ENCODE measurements at regions not wholly inside any gene's neighbourhood (a gene's known extent, or its start where the extent isn't known, plus 50 kb on each side); places are given as distances from the start of the nearest gene placed in this dataset.

- ATAC-seq (no peak), DNase-seq (ENCODE audit: low spot score) (no peak)
Measured at GRCh38 chr17:77320044-77320440, 179.3 kb downstream of the SEC14L1 start.

- DNase-seq (ENCODE audit: low spot score) (no peak), ATAC-seq (no peak)
Measured at GRCh38 chr17:77320485-77321256, 179.9 kb downstream of the SEC14L1 start.

GRCh38 chr17:77321649-77322513 lies 181.1 kb downstream of the SEC14L1 start:
- DNase-seq (ENCODE audit: low spot score), result no peak
- no peak for ATAC-seq

GRCh38 chr17:77322514-77323412 lies 182.0 kb downstream of the SEC14L1 start:
- peak; percentile 49 for DNase-seq (ENCODE audit: low spot score)
- no peak for ATAC-seq

GRCh38 chr17:77323413-77324171 lies 182.8 kb downstream of the SEC14L1 start:
- DNase-seq (ENCODE audit: low spot score) (peak; percentile 50), ATAC-seq (no peak)

- ATAC-seq (no peak), DNase-seq (ENCODE audit: low spot score) (peak; percentile 43)
Measured at GRCh38 chr17:77324227-77324626, 183.5 kb downstream of the SEC14L1 start.

- peak; percentile 51 for DNase-seq (ENCODE audit: low spot score)
- no peak for ATAC-seq
Measured at GRCh38 chr17:77325577-77326075, 184.9 kb downstream of the SEC14L1 start.

GRCh38 chr17:77326076-77326591 lies 185.4 kb downstream of the SEC14L1 start:
- DNase-seq (ENCODE audit: low spot score) (peak; percentile 47), ATAC-seq (no peak)

- DNase-seq (ENCODE audit: low spot score), result peak; percentile 42
- no peak for ATAC-seq
Measured at GRCh38 chr17:77326636-77327035, 185.9 kb downstream of the SEC14L1 start.

- ATAC-seq, result no peak
Measured at GRCh38 chr17:77327181-77327565, 186.4 kb downstream of the SEC14L1 start.

GRCh38 chr17:77327566-77328464 lies 187.0 kb downstream of the SEC14L1 start:
- peak; percentile 87 for DNase-seq (ENCODE audit: low spot score)
- ATAC-seq, result peak; percentile 66

More at GRCh38 chr17:77327181-77327565, 186.4 kb downstream of the SEC14L1 start:
- no peak for DNase-seq (ENCODE audit: low spot score)

GRCh38 chr17:77328823-77329740 lies 188.3 kb downstream of the SEC14L1 start:
- peak; percentile 45 for DNase-seq (ENCODE audit: low spot score)
- no peak for ATAC-seq

GRCh38 chr17:77329741-77330531 lies 189.2 kb downstream of the SEC14L1 start:
- ATAC-seq (no peak), DNase-seq (ENCODE audit: low spot score) (peak; percentile 44)

- peak; percentile 44 for DNase-seq (ENCODE audit: low spot score)
- ATAC-seq, result no peak
Measured at GRCh38 chr17:77330602-77331081, 189.9 kb downstream of the SEC14L1 start.

GRCh38 chr17:77331301-77331864 lies 190.6 kb downstream of the SEC14L1 start:
- peak; percentile 81 for ATAC-seq

More at GRCh38 chr17:77331301-77331864, 190.6 kb downstream of the SEC14L1 start:
- peak; percentile 88 for DNase-seq (ENCODE audit: low spot score)
